Panc1 (cell line): ENCODE measurements at regions not wholly inside any gene's neighbourhood (a gene's known extent, or its start where the extent isn't known, plus 50 kb on each side); places are given as distances from the start of the nearest gene placed in this dataset.

ENCODE experiments used
- POLR2AphosphoS5 ChIP-seq: IDR thresholded peaks from 2 replicates; pipeline ENCODE4 v1.6.1; 2012; ENCODE audit warnings: mild to moderate bottlenecking, low read depth, low read length, moderate library complexity
- TF ChIP-seq, protein P1 (sequence below): fragments of 450-650 bp; IDR thresholded peaks from 2 replicates; pipeline ENCODE4 v1.5.1; 2017; ENCODE audit warnings: mild to moderate bottlenecking

DNA sequence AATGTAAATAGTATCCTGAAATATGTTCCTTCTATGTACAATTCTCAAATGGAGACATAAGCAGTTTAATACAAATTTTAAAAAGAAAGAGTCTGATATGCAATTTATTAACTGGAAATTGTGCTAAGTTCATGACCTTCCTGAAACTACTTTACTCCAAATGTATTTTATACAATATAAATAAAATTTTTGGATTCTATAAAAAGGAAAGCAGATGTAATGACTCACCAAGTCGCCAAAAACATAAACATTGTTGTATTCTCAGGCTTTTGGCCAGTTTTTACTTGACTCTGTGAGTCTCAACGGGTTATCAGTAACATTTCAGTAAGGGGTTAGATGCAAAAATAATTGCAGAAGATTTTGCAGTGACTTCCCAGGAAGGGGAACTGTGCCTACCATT, 948.2 kb downstream of the EPHA3 start:
- TF ChIP-seq, protein P1, sequence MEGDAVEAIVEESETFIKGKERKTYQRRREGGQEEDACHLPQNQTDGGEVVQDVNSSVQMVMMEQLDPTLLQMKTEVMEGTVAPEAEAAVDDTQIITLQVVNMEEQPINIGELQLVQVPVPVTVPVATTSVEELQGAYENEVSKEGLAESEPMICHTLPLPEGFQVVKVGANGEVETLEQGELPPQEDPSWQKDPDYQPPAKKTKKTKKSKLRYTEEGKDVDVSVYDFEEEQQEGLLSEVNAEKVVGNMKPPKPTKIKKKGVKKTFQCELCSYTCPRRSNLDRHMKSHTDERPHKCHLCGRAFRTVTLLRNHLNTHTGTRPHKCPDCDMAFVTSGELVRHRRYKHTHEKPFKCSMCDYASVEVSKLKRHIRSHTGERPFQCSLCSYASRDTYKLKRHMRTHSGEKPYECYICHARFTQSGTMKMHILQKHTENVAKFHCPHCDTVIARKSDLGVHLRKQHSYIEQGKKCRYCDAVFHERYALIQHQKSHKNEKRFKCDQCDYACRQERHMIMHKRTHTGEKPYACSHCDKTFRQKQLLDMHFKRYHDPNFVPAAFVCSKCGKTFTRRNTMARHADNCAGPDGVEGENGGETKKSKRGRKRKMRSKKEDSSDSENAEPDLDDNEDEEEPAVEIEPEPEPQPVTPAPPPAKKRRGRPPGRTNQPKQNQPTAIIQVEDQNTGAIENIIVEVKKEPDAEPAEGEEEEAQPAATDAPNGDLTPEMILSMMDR, result no peak
- TF ChIP-seq POLR2AphosphoS5, result no peak
